Effector memory CD4-positive, alpha-beta T cell (primary cell): ENCODE measurements at regions not wholly inside any gene's neighbourhood (a gene's known extent, or its start where the extent isn't known, plus 50 kb on each side); places are given as distances from the start of the nearest gene placed in this dataset.

Source experiments
- DNase-seq, 3 donors: peaks; one replicate each; pipeline ENCODE4 v3.0.0-alpha.2; 2020
- H3K27ac ChIP-seq: 2 replicates; pipeline ENCODE4 v1.7.0; 2013; ENCODE audit warnings: mild to moderate bottlenecking, low read length, moderate library complexity; ENCODE audit not compliant: insufficient read depth, poor library complexity, severe bottlenecking
- H3K27me3 ChIP-seq: replicated peaks from 2 replicates; pipeline ENCODE4 v1.7.0; 2013; ENCODE audit warnings: mild to moderate bottlenecking, low read length; ENCODE audit not compliant: insufficient read depth, control insufficient read depth, poor library complexity, severe bottlenecking
- H3K36me3 ChIP-seq: 2 replicates; pipeline ENCODE4 v1.7.0; 2013; ENCODE audit warnings: mild to moderate bottlenecking, low read length, moderate library complexity; ENCODE audit not compliant: control insufficient read depth, insufficient read depth
- H3K4me1 ChIP-seq: 2 replicates; pipeline ENCODE4 v1.7.0; 2013; ENCODE audit warnings: low read length, mild to moderate bottlenecking; ENCODE audit not compliant: control insufficient read depth, insufficient read depth, poor library complexity, severe bottlenecking
- H3K4me3 ChIP-seq: 2 replicates; pipeline ENCODE4 v1.7.0; 2013; ENCODE audit warnings: low read length, low read depth, mild to moderate bottlenecking; ENCODE audit not compliant: insufficient read depth, poor library complexity, severe bottlenecking
- H3K9me3 ChIP-seq: 2 replicates; pipeline ENCODE4 v1.7.0; 2013; ENCODE audit warnings: mild to moderate bottlenecking, low read length, moderate library complexity; ENCODE audit not compliant: control insufficient read depth

GRCh38 chr2:56537756-56538155 is 354.0 kb downstream of the CCDC85A start:
- Histone ChIP-seq H3K4me1 (no peaks in the 10 kb centered on the region), H3K27me3 (no peaks in the 10 kb centered on the region), H3K9me3 (no peaks in the 10 kb centered on the region), H3K4me3 (no peak overlapping the region), H3K27ac (no peak overlapping the region), H3K36me3 (no peaks in the 10 kb centered on the region)
- DNase-seq: no peak

- no peak overlapping the region for H3K27ac ChIP-seq
- H3K4me1 ChIP-seq: no peaks in the 10 kb centered on the region
- no peaks in the 10 kb centered on the region for H3K36me3 ChIP-seq
- H3K27me3 ChIP-seq: no peaks in the 10 kb centered on the region
- DNase-seq: no peak
- no peaks in the 10 kb centered on the region for H3K9me3 ChIP-seq
- no peak overlapping the region for H3K4me3 ChIP-seq
Measured at GRCh38 chr2:56539618-56540017, 355.8 kb downstream of the CCDC85A start.

GRCh38 chr2:56540467-56540866 is 356.7 kb downstream of the CCDC85A start:
- Histone ChIP-seq H3K36me3 (no peaks in the 10 kb centered on the region), H3K27ac (no peak overlapping the region), H3K4me1 (no peaks in the 10 kb centered on the region), H3K9me3 (no peaks in the 10 kb centered on the region), H3K27me3 (no peaks in the 10 kb centered on the region), H3K4me3 (no peak overlapping the region)
- DNase-seq: no peak

GRCh38 chr2:56540916-56541315 is 357.1 kb downstream of the CCDC85A start:
- H3K27ac ChIP-seq: no peak overlapping the region
- H3K36me3 ChIP-seq: no peaks in the 10 kb centered on the region
- no peaks in the 10 kb centered on the region for H3K27me3 ChIP-seq
- H3K4me1 ChIP-seq: no peaks in the 10 kb centered on the region
- no peaks in the 10 kb centered on the region for H3K9me3 ChIP-seq
- DNase-seq: no peak
- H3K4me3 ChIP-seq: no peak overlapping the region

- Histone ChIP-seq H3K27ac (no peak overlapping the region), H3K4me3 (no peak overlapping the region), H3K4me1 (no peaks in the 10 kb centered on the region), H3K36me3 (no peaks in the 10 kb centered on the region), H3K27me3 (no peaks in the 10 kb centered on the region), H3K9me3 (no peaks in the 10 kb centered on the region)
- DNase-seq: no peak
Measured at GRCh38 chr2:56542213-56542612, 358.4 kb downstream of the CCDC85A start.

- no peak for DNase-seq
- H3K27ac ChIP-seq: no peak overlapping the region
- H3K36me3 ChIP-seq: no peaks in the 10 kb centered on the region
- no peak overlapping the region for H3K4me3 ChIP-seq
- no peaks in the 10 kb centered on the region for H3K27me3 ChIP-seq
- H3K9me3 ChIP-seq: no peaks in the 10 kb centered on the region
- H3K4me1 ChIP-seq: no peaks in the 10 kb centered on the region
Measured at GRCh38 chr2:56565143-56565542, 381.4 kb downstream of the CCDC85A start.

- Histone ChIP-seq H3K36me3 (no peaks in the 10 kb centered on the region), H3K9me3 (no peaks in the 10 kb centered on the region), H3K4me1 (no peaks in the 10 kb centered on the region), H3K4me3 (no peak overlapping the region), H3K27me3 (no peaks in the 10 kb centered on the region), H3K27ac (no peak overlapping the region)
- DNase-seq: no peak
Measured at GRCh38 chr2:56571074-56571473, 387.3 kb downstream of the CCDC85A start.

- DNase-seq: no peak
- Histone ChIP-seq H3K4me3 (no peak overlapping the region), H3K9me3 (no peaks in the 10 kb centered on the region), H3K27ac (no peak overlapping the region), H3K27me3 (no peaks in the 10 kb centered on the region), H3K36me3 (no peaks in the 10 kb centered on the region), H3K4me1 (no peaks in the 10 kb centered on the region)
Measured at GRCh38 chr2:56576001-56576400, 392.2 kb downstream of the CCDC85A start.

GRCh38 chr2:56580242-56580641 is 396.5 kb downstream of the CCDC85A start:
- Histone ChIP-seq H3K4me3 (no peak overlapping the region), H3K27ac (no peak overlapping the region)
- DNase-seq: no peak

GRCh38 chr2:56582570-56582969 is 398.8 kb downstream of the CCDC85A start:
- Histone ChIP-seq H3K4me1 (no peaks in the 10 kb centered on the region), H3K27me3 (no peaks in the 10 kb centered on the region), H3K27ac (no peak overlapping the region), H3K36me3 (no peaks in the 10 kb centered on the region), H3K4me3 (no peak overlapping the region), H3K9me3 (no peaks in the 10 kb centered on the region)
- DNase-seq: no peak

More at GRCh38 chr2:56580242-56580641, 396.5 kb downstream of the CCDC85A start:
- Histone ChIP-seq H3K27me3 (no peaks in the 10 kb centered on the region), H3K36me3 (no peaks in the 10 kb centered on the region), H3K9me3 (no peaks in the 10 kb centered on the region), H3K4me1 (no peaks in the 10 kb centered on the region)
